ENCODE measurements at regions not wholly inside any gene's neighbourhood (a gene's known extent, or its start where the extent isn't known, plus 50 kb on each side); places are given as distances from the start of the nearest gene placed in this dataset.
"Not testable (repeated sequence)": the region's sequence is repeated elsewhere in the genome, so short reads cannot be mapped to it uniquely, and the experiment has no call there.

DNA sequence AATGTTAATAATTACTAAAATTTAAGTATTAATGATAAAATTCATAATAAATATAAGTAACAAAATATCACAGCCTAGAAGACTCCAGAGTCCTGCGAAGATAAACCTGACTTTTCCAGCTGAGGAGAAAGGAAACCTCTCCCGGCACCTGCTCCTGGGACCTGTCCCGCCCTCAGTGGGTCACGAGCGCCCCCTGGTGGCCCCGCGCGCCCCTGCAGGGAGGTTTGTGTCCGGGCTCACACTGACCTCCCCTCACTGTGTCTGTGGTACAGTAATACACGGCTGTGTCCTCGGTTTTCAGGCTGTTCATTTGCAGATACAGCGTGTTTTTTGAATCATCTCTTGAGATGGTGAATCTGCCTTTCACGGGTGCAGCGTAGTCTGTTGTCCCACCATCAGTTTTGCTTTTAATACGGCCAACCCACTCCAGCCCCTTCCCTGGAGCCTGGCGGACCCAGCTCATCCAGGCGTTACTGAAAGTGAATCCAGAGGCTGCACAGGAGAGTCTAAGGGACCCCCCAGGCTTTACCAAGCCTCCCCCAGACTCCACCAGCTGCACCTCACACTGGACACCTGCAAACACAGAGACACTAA, 627.1 kb downstream of the TMEM121 start:
- peak; percentile 73 for DNase-seq
- TF ChIP-seq CTCF (IDR thresholded peaks at IDR 0.05; ENCODE audit: low read depth, low read length): peak; percentile 70
- not testable (repeated sequence) for H3K9me3 ChIP-seq (ENCODE audit: severe bottlenecking); H3K27ac ChIP-seq; H3K36me3 ChIP-seq; H3K4me3 ChIP-seq (ENCODE audit: low read depth, low read length)
- peaks cover 15% of the 10 kb centered on the region for H3K27me3 ChIP-seq (ENCODE audit: insufficient read depth, low read depth, severe bottlenecking)

GRCh38 chr14:106163316-106163715, 636.9 kb downstream of the TMEM121 start:
- Histone ChIP-seq H3K9me3 (ENCODE audit: severe bottlenecking) (no peaks in the 10 kb centered on the region), H3K36me3 (no peaks in the 10 kb centered on the region), H3K27me3 (ENCODE audit: insufficient read depth, low read depth, severe bottlenecking) (peaks cover 13% of the 10 kb centered on the region), H3K27ac (no peak overlapping the region), H3K4me3 (ENCODE audit: low read depth, low read length) (no peak overlapping the region)
- no peak for DNase-seq
- TF ChIP-seq CTCF (IDR thresholded peaks at IDR 0.05; ENCODE audit: low read depth, low read length): no peak

- not testable (repeated sequence) for H3K4me3 ChIP-seq (ENCODE audit: low read depth, low read length); DNase-seq; H3K27ac ChIP-seq; H3K9me3 ChIP-seq (ENCODE audit: severe bottlenecking); H3K36me3 ChIP-seq
- peaks cover 13% of the 10 kb centered on the region for H3K27me3 ChIP-seq (ENCODE audit: insufficient read depth, low read depth, severe bottlenecking)
These were observed 637.4 kb downstream of the TMEM121 start for GRCh38 chr14:106163812-106164211.

- Histone ChIP-seq H3K9me3 (ENCODE audit: severe bottlenecking) (no peaks in the 10 kb centered on the region), H3K27ac (no peak overlapping the region), H3K27me3 (ENCODE audit: insufficient read depth, low read depth, severe bottlenecking) (peaks cover 13% of the 10 kb centered on the region), H3K36me3 (no peaks in the 10 kb centered on the region), H3K4me3 (ENCODE audit: low read depth, low read length) (no peak overlapping the region)
- DNase-seq: no peak
- TF ChIP-seq CTCF (IDR thresholded peaks at IDR 0.05; ENCODE audit: low read depth, low read length): no peak
These were observed 639.8 kb downstream of the TMEM121 start for GRCh38 chr14:106166232-106166631.

GRCh38 chr14:106166650-106167204, 640.3 kb downstream of the TMEM121 start:
- DNase-seq: no peak
- no peak for TF ChIP-seq CTCF (IDR thresholded peaks at IDR 0.05; ENCODE audit: low read depth, low read length)
- H3K27me3 ChIP-seq (ENCODE audit: insufficient read depth, low read depth, severe bottlenecking): peaks cover 13% of the 10 kb centered on the region
- no peak overlapping the region for H3K4me3 ChIP-seq (ENCODE audit: low read depth, low read length)
- H3K9me3 ChIP-seq (ENCODE audit: severe bottlenecking): no peaks in the 10 kb centered on the region
- H3K27ac ChIP-seq: no peak overlapping the region
- H3K36me3 ChIP-seq: no peaks in the 10 kb centered on the region

- peak; percentile 24 for DNase-seq
- not testable (repeated sequence) for H3K36me3 ChIP-seq; H3K27ac ChIP-seq; H3K4me3 ChIP-seq (ENCODE audit: low read depth, low read length); H3K9me3 ChIP-seq (ENCODE audit: severe bottlenecking); H3K27me3 ChIP-seq (ENCODE audit: insufficient read depth, low read depth, severe bottlenecking)
- TF ChIP-seq CTCF (IDR thresholded peaks at IDR 0.05; ENCODE audit: low read depth, low read length): peak; percentile 63
These were observed 643.8 kb downstream of the TMEM121 start for GRCh38 chr14:106170163-106170658.
